ENCODE measurements at regions not wholly inside any gene's neighbourhood (a gene's known extent, or its start where the extent isn't known, plus 50 kb on each side); places are given as distances from the start of the nearest gene placed in this dataset.

GRCh38 chr5:118529361-118530144 is 458.8 kb downstream of the DTWD2 start:
- no peak overlapping the region for H2AK5ac ChIP-seq (ENCODE audit: low read depth, low read length)
- no peaks in the 10 kb centered on the region for H3K4me1 ChIP-seq (ENCODE audit: control insufficient read depth in 2 of 2, insufficient read depth in 1 of 2, low read depth in 1 of 2, low read length in 2 of 2)
- H3K27me3 ChIP-seq (ENCODE audit: control insufficient read depth in 3 of 3, insufficient read depth in 3 of 3, low read depth in 1 of 3, low read length in 3 of 3): no peaks in the 10 kb centered on the region
- no peak overlapping the region for H2BK120ac ChIP-seq (ENCODE audit: low read depth, low read length)
- H3K23ac ChIP-seq (ENCODE audit: low read depth, low read length, poor library complexity): no peak overlapping the region
- H3K4me3 ChIP-seq (ENCODE audit: low read length in 2 of 2): no peak overlapping the region
- H3K4me2 ChIP-seq (ENCODE audit: insufficient read depth, low read length, poor library complexity, severe bottlenecking): no peak overlapping the region
- H2BK15ac ChIP-seq (ENCODE audit: low read length): no peak overlapping the region
- no peak overlapping the region for H3K4ac ChIP-seq (ENCODE audit: low read length)
- no peak overlapping the region for H2BK12ac ChIP-seq (ENCODE audit: low read length)
- no peak overlapping the region for H3K27ac ChIP-seq (replicated peaks; ENCODE audit: low read length)
- H3K18ac ChIP-seq (ENCODE audit: low read length): no peak overlapping the region
- no peak overlapping the region for H2BK5ac ChIP-seq (ENCODE audit: low read length)
- no peaks in the 10 kb centered on the region for H3K36me3 ChIP-seq (replicated peaks in 1 of 2; ENCODE audit: control insufficient read depth in 2 of 2, insufficient read depth in 2 of 2, low read length in 2 of 2)
- WGBS, 2 donors (ENCODE audit: extremely low coverage in 2 of 2, insufficient read length in 2 of 2, insufficient replicate concordance in 1 of 2): no CpG with 5 or more reads among the region's 7 CpGs
- H4K8ac ChIP-seq (ENCODE audit: low read depth, low read length): no peak overlapping the region
- no peaks in the 10 kb centered on the region for H3K79me1 ChIP-seq (ENCODE audit: low read depth, low read length)
- no peak overlapping the region for H4K91ac ChIP-seq (ENCODE audit: low read depth, low read length, poor library complexity)
- no peak overlapping the region for H3K14ac ChIP-seq (ENCODE audit: low read length)
- H2AFZ ChIP-seq (ENCODE audit: low read length): no peak overlapping the region
- no peak overlapping the region for H3K9ac ChIP-seq (ENCODE audit: low read depth, low read length, poor library complexity)
- H3K9me3 ChIP-seq (replicated peaks in 1 of 2; ENCODE audit: control insufficient read depth in 2 of 2, insufficient read depth in 1 of 2, low read depth in 1 of 2, low read length in 2 of 2): peaks cover 0 to 2% of the 10 kb centered on the region in 2 donors
- no peak for DNase-seq (ENCODE audit: low spot score)

GRCh38 chr5:118522626-118523025 is 465.7 kb downstream of the DTWD2 start:
- no peak overlapping the region for H3K4me3 ChIP-seq (ENCODE audit: low read length in 2 of 2)
- no peak overlapping the region for H3K23ac ChIP-seq (ENCODE audit: low read depth, low read length, poor library complexity)
- no peak overlapping the region for H3K9ac ChIP-seq (ENCODE audit: low read depth, low read length, poor library complexity)
- H2AFZ ChIP-seq (ENCODE audit: low read length): no peak overlapping the region
- H2BK15ac ChIP-seq (ENCODE audit: low read length): no peak overlapping the region
- H3K36me3 ChIP-seq (replicated peaks in 1 of 2; ENCODE audit: control insufficient read depth in 2 of 2, insufficient read depth in 2 of 2, low read length in 2 of 2): no peaks in the 10 kb centered on the region
- no peak overlapping the region for H3K14ac ChIP-seq (ENCODE audit: low read length)
- no peak overlapping the region for H4K8ac ChIP-seq (ENCODE audit: low read depth, low read length)
- H2AK5ac ChIP-seq (ENCODE audit: low read depth, low read length): no peak overlapping the region
- no peak overlapping the region for H3K4ac ChIP-seq (ENCODE audit: low read length)
- H3K4me1 ChIP-seq (ENCODE audit: control insufficient read depth in 2 of 2, insufficient read depth in 1 of 2, low read depth in 1 of 2, low read length in 2 of 2): no peaks in the 10 kb centered on the region
- H3K79me1 ChIP-seq (ENCODE audit: low read depth, low read length): no peaks in the 10 kb centered on the region
- no peak overlapping the region for H3K4me2 ChIP-seq (ENCODE audit: insufficient read depth, low read length, poor library complexity, severe bottlenecking)
- no peaks in the 10 kb centered on the region for H3K9me3 ChIP-seq (replicated peaks in 1 of 2; ENCODE audit: control insufficient read depth in 2 of 2, insufficient read depth in 1 of 2, low read depth in 1 of 2, low read length in 2 of 2)
- H4K91ac ChIP-seq (ENCODE audit: low read depth, low read length, poor library complexity): no peak overlapping the region
- H2BK12ac ChIP-seq (ENCODE audit: low read length): no peak overlapping the region
- DNase-seq (ENCODE audit: low spot score): no peak
- H2BK5ac ChIP-seq (ENCODE audit: low read length): no peak overlapping the region
- no peak overlapping the region for H3K27ac ChIP-seq (replicated peaks; ENCODE audit: low read length)
- peaks cover 0 to 2% (median 0%) of the 10 kb centered on the region in 3 experiments for H3K27me3 ChIP-seq (ENCODE audit: control insufficient read depth in 3 of 3, insufficient read depth in 3 of 3, low read depth in 1 of 3, low read length in 3 of 3)
- no peak overlapping the region for H2BK120ac ChIP-seq (ENCODE audit: low read depth, low read length)
- no peak overlapping the region for H3K18ac ChIP-seq (ENCODE audit: low read length)

- H3K4me1 ChIP-seq (ENCODE audit: control insufficient read depth in 2 of 2, insufficient read depth in 1 of 2, low read depth in 1 of 2, low read length in 2 of 2): no peaks in the 10 kb centered on the region
- no peak overlapping the region for H3K4me2 ChIP-seq (ENCODE audit: insufficient read depth, low read length, poor library complexity, severe bottlenecking)
- H3K27me3 ChIP-seq (ENCODE audit: control insufficient read depth in 3 of 3, insufficient read depth in 3 of 3, low read depth in 1 of 3, low read length in 3 of 3): peaks cover 0 to 2% (median 0%) of the 10 kb centered on the region in 3 experiments
- no peak overlapping the region for H3K27ac ChIP-seq (replicated peaks; ENCODE audit: low read length)
- H2AFZ ChIP-seq (ENCODE audit: low read length): no peak overlapping the region
- no peak overlapping the region for H3K23ac ChIP-seq (ENCODE audit: low read depth, low read length, poor library complexity)
- no peak overlapping the region for H2BK5ac ChIP-seq (ENCODE audit: low read length)
- H3K36me3 ChIP-seq (replicated peaks in 1 of 2; ENCODE audit: control insufficient read depth in 2 of 2, insufficient read depth in 2 of 2, low read length in 2 of 2): no peaks in the 10 kb centered on the region
- no peak overlapping the region for H4K91ac ChIP-seq (ENCODE audit: low read depth, low read length, poor library complexity)
- H3K9me3 ChIP-seq (replicated peaks in 1 of 2; ENCODE audit: control insufficient read depth in 2 of 2, insufficient read depth in 1 of 2, low read depth in 1 of 2, low read length in 2 of 2): no peaks in the 10 kb centered on the region
- H3K4me3 ChIP-seq (ENCODE audit: low read length in 2 of 2): no peak overlapping the region
- H2BK12ac ChIP-seq (ENCODE audit: low read length): no peak overlapping the region
- no peak overlapping the region for H2BK120ac ChIP-seq (ENCODE audit: low read depth, low read length)
- H3K4ac ChIP-seq (ENCODE audit: low read length): no peak overlapping the region
- H4K8ac ChIP-seq (ENCODE audit: low read depth, low read length): no peak overlapping the region
- no peak overlapping the region for H3K9ac ChIP-seq (ENCODE audit: low read depth, low read length, poor library complexity)
- no peak for DNase-seq (ENCODE audit: low spot score)
- no peaks in the 10 kb centered on the region for H3K79me1 ChIP-seq (ENCODE audit: low read depth, low read length)
- no peak overlapping the region for H2AK5ac ChIP-seq (ENCODE audit: low read depth, low read length)
- no peak overlapping the region for H3K18ac ChIP-seq (ENCODE audit: low read length)
- no CpG with 5 or more reads among the region's 3 CpGs for WGBS, 2 donors (ENCODE audit: extremely low coverage in 2 of 2, insufficient read length in 2 of 2, insufficient replicate concordance in 1 of 2)
- no peak overlapping the region for H2BK15ac ChIP-seq (ENCODE audit: low read length)
- H3K14ac ChIP-seq (ENCODE audit: low read length): no peak overlapping the region
Measured at GRCh38 chr5:118520771-118521415, 467.5 kb downstream of the DTWD2 start.

GRCh38 chr5:118519466-118519865 is 468.9 kb downstream of the DTWD2 start:
- no peak overlapping the region for H2BK15ac ChIP-seq (ENCODE audit: low read length)
- H3K79me1 ChIP-seq (ENCODE audit: low read depth, low read length): no peaks in the 10 kb centered on the region
- H2BK12ac ChIP-seq (ENCODE audit: low read length): no peak overlapping the region
- H3K9me3 ChIP-seq (replicated peaks in 1 of 2; ENCODE audit: control insufficient read depth in 2 of 2, insufficient read depth in 1 of 2, low read depth in 1 of 2, low read length in 2 of 2): no peaks in the 10 kb centered on the region
- H2AK5ac ChIP-seq (ENCODE audit: low read depth, low read length): no peak overlapping the region
- no peak overlapping the region for H2AFZ ChIP-seq (ENCODE audit: low read length)
- H3K4ac ChIP-seq (ENCODE audit: low read length): no peak overlapping the region
- H2BK5ac ChIP-seq (ENCODE audit: low read length): no peak overlapping the region
- no peaks in the 10 kb centered on the region for H3K4me1 ChIP-seq (ENCODE audit: control insufficient read depth in 2 of 2, insufficient read depth in 1 of 2, low read depth in 1 of 2, low read length in 2 of 2)
- peaks cover 0 to 2% (median 0%) of the 10 kb centered on the region in 3 experiments for H3K27me3 ChIP-seq (ENCODE audit: control insufficient read depth in 3 of 3, insufficient read depth in 3 of 3, low read depth in 1 of 3, low read length in 3 of 3)
- H3K14ac ChIP-seq (ENCODE audit: low read length): no peak overlapping the region
- H3K23ac ChIP-seq (ENCODE audit: low read depth, low read length, poor library complexity): no peak overlapping the region
- H4K91ac ChIP-seq (ENCODE audit: low read depth, low read length, poor library complexity): no peak overlapping the region
- H3K4me2 ChIP-seq (ENCODE audit: insufficient read depth, low read length, poor library complexity, severe bottlenecking): no peak overlapping the region
- H3K4me3 ChIP-seq (ENCODE audit: low read length in 2 of 2): no peak overlapping the region
- H3K9ac ChIP-seq (ENCODE audit: low read depth, low read length, poor library complexity): no peak overlapping the region
- H2BK120ac ChIP-seq (ENCODE audit: low read depth, low read length): no peak overlapping the region
- no peaks in the 10 kb centered on the region for H3K36me3 ChIP-seq (replicated peaks in 1 of 2; ENCODE audit: control insufficient read depth in 2 of 2, insufficient read depth in 2 of 2, low read length in 2 of 2)
- DNase-seq (ENCODE audit: low spot score): no peak
- no peak overlapping the region for H3K27ac ChIP-seq (replicated peaks; ENCODE audit: low read length)
- H4K8ac ChIP-seq (ENCODE audit: low read depth, low read length): no peak overlapping the region
- H3K18ac ChIP-seq (ENCODE audit: low read length): no peak overlapping the region
- no CpG with 5 or more reads among the region's 1 CpG for WGBS, 2 donors (ENCODE audit: extremely low coverage in 2 of 2, insufficient read length in 2 of 2, insufficient replicate concordance in 1 of 2)

Measured in neuronal stem cell (in vitro differentiated cells).